Endothelial cell of umbilical vein (primary cell): ENCODE measurements at regions not wholly inside any gene's neighbourhood (a gene's known extent, or its start where the extent isn't known, plus 50 kb on each side); places are given as distances from the start of the nearest gene placed in this dataset.

Experiments used
- BruUV-seq: library from RNA; stranded (reverse); fragments of 400-500 nt; replicated peaks from 2 replicates; lab custom pipeline; 2021; lab: Mats Ljungman, UMichigan
- CTCF ChIA-PET: fragments of 300-600, 350-600 bp; sonication (Branson Sonifier 250); formaldehyde crosslinking; loops from one replicate; lab custom pipeline; 2021; ENCODE audit warnings: antibody characterized with exemption, inconsistent platforms; lab: Charles Lee
- POLR2A ChIA-PET: fragments of 300-600, 350-600 bp; sonication (Branson Sonifier 250); formaldehyde crosslinking; loops from one replicate; lab custom pipeline; 2021; ENCODE audit warnings: antibody characterized with exemption, inconsistent platforms; lab: Charles Lee
- DNase-seq: peaks from one replicate; pipeline ENCODE4 v3.0.0-alpha.2; 2011; ENCODE audit warnings: low read depth, low spot score
- FAIRE-seq: peaks from 2 replicates; lab custom pipeline; 2011; peaks lifted over from hg19 to GRCh38; lab: Jason Lieb, UNC
- H2AFZ ChIP-seq: 2 replicates; pipeline ENCODE4 v1.6.0; 2012; ENCODE audit warnings: low read depth, low read length, control low read depth, inconsistent platforms
- H3K27ac ChIP-seq: 2 replicates; pipeline ENCODE4 v1.5.1; 2011; ENCODE audit warnings: low read depth, mild to moderate bottlenecking, control low read depth, low read length, moderate library complexity; ENCODE audit not compliant: insufficient read depth
- H3K27me3 ChIP-seq, 2 experiments: 2 replicates each; pipeline versions ENCODE4 v1.6.0 to v1.6.1; 2011; ENCODE audit warnings: low read length in 2 of 2, mixed read lengths in 1 of 2; ENCODE audit not compliant: control insufficient read depth in 2 of 2, insufficient read depth in 2 of 2
- H3K36me3 ChIP-seq, 2 experiments: 2 replicates in 1 of 2; 3 replicates in 1 of 2; pipeline ENCODE4 v1.5.1; 2011; ENCODE audit warnings: low read length in 2 of 2, mild to moderate bottlenecking in 1 of 2, moderate library complexity in 1 of 2; ENCODE audit not compliant: control insufficient read depth in 2 of 2, insufficient read depth in 2 of 2; ENCODE audit errors: extremely low read depth in 1 of 2
- H3K4me1 ChIP-seq: 3 replicates; pipeline ENCODE4 v1.5.1; 2011; ENCODE audit warnings: mild to moderate bottlenecking, low read length; ENCODE audit not compliant: control insufficient read depth, insufficient read depth; ENCODE audit errors: extremely low read depth
- H3K4me2 ChIP-seq: 2 replicates; pipeline ENCODE4 v1.6.1; 2011; ENCODE audit warnings: low read length, control low read depth, mixed read lengths; ENCODE audit not compliant: insufficient read depth
- H3K4me3 ChIP-seq, 3 experiments: fragments of 200-600 bp in 1 of 3; sonication (generic), shearing (Covaris generic) in 1 of 3; replicated peaks in 1 of 3; 2 replicates each; pipeline ENCODE4 v1.5.1; 2011 to 2016; ENCODE audit warnings: control low read depth in 3 of 3, low read length in 3 of 3, mild to moderate bottlenecking in 2 of 3, inconsistent platforms in 1 of 3, low read depth in 1 of 3, moderate library complexity in 1 of 3; ENCODE audit not compliant: insufficient read depth in 1 of 3
- H3K79me2 ChIP-seq: 2 replicates; pipeline ENCODE4 v1.6.0; 2012; ENCODE audit warnings: low read length, inconsistent platforms; ENCODE audit not compliant: control insufficient read depth, insufficient read depth
- H3K9ac ChIP-seq: replicated peaks from 2 replicates; pipeline ENCODE3; 2011; ENCODE audit warnings: low read length, control low read depth; ENCODE audit not compliant: insufficient read depth; ENCODE audit errors: extremely low read depth
- H3K9me1 ChIP-seq: replicated peaks from 3 replicates; pipeline ENCODE4 v1.6.0; 2011; ENCODE audit warnings: mild to moderate bottlenecking, low read length; ENCODE audit not compliant: control insufficient read depth, insufficient read depth; ENCODE audit errors: extremely low read depth
- H3K9me3 ChIP-seq: replicated peaks from 2 replicates; pipeline ENCODE4 v1.5.1; 2012; ENCODE audit warnings: low read length, inconsistent platforms; ENCODE audit not compliant: control insufficient read depth, insufficient read depth
- H4K20me1 ChIP-seq: replicated peaks from 2 replicates; pipeline ENCODE3; 2011; ENCODE audit warnings: mild to moderate bottlenecking, low read length; ENCODE audit not compliant: control insufficient read depth, insufficient read depth; ENCODE audit errors: extremely low read depth
- EZH2 ChIP-seq: IDR thresholded peaks from 2 replicates; pipeline ENCODE4 v1.6.1; 2012; ENCODE audit warnings: borderline replicate concordance, low read depth, mild to moderate bottlenecking, moderate library complexity, low read length, inconsistent platforms; ENCODE audit not compliant: severe bottlenecking
- FOS ChIP-seq: IDR thresholded peaks from 2 replicates; pipeline ENCODE4 v1.6.1; 2011; ENCODE audit warnings: mild to moderate bottlenecking, low read length, moderate library complexity, borderline replicate concordance; ENCODE audit not compliant: insufficient read depth
- GATA2 ChIP-seq: IDR thresholded peaks from 2 replicates; pipeline ENCODE4 v1.7.0; 2011; ENCODE audit warnings: low read depth, mild to moderate bottlenecking, moderate library complexity, mixed read lengths, low read length; ENCODE audit not compliant: insufficient read length, insufficient read depth
- JUN ChIP-seq: IDR thresholded peaks from 2 replicates; pipeline ENCODE4 v1.6.1; 2011; ENCODE audit warnings: borderline replicate concordance, low read depth; ENCODE audit not compliant: insufficient read length, insufficient read depth
- MYC ChIP-seq: IDR thresholded peaks from one replicate; pipeline ENCODE4 v1.6.1; 2011; ENCODE audit warnings: mild to moderate bottlenecking, low read depth, low read length
- POLR2A ChIP-seq: IDR thresholded peaks from 2 replicates; pipeline ENCODE4 v1.6.1; 2012; ENCODE audit warnings: low read depth, mild to moderate bottlenecking, control low read depth, low read length
- POLR2AphosphoS5 ChIP-seq: IDR thresholded peaks from 2 replicates; pipeline ENCODE4 v1.6.1; 2012; ENCODE audit warnings: low read depth, mild to moderate bottlenecking, control low read depth, low read length, moderate library complexity; ENCODE audit not compliant: insufficient read depth
- dilution Hi-C: fragments of 300-500 bp; cut with MboI; formaldehyde crosslinking; loops from one replicate; pipeline ENCODE4 v1.15.0; 2019; ENCODE audit warnings: low sequenced_read_pairs; ENCODE audit not compliant: extremely low pct_ligation_motif_present
- intact Hi-C: fragments of 100-400 bp; cut with micrococcal nuclease; formaldehyde crosslinking; loops from one replicate; pipeline ENCODE4 v1.10.0; 2022
- TF ChIP-seq, protein P1 (sequence below), 2 donors: IDR thresholded peaks; 1 replicate in 1 of 2; 2 replicates in 1 of 2; pipeline ENCODE4 v1.5.1; 2011; ENCODE audit warnings: low read length in 2 of 2, mild to moderate bottlenecking in 2 of 2, moderate library complexity in 2 of 2, control low read depth in 1 of 2, inconsistent platforms in 1 of 2, low read depth in 1 of 2; ENCODE audit not compliant: insufficient read depth in 1 of 2; ENCODE audit errors: extremely low read depth in 1 of 2
- TF ChIP-seq, protein P2 (sequence below): IDR thresholded peaks from 2 replicates; pipeline ENCODE4 v1.6.1; 2011; ENCODE audit not compliant: insufficient read depth, insufficient read length

GRCh38 chr16:56072096-56072495 lies 119.2 kb upstream of the GNAO1 start:
- no peaks in the 10 kb centered on the region for H3K4me1 ChIP-seq
- POLR2A ChIA-PET: no interaction called here
- no peak overlapping the region for H3K4me3 ChIP-seq
- DNase-seq: no peak
- no peaks in the 10 kb centered on the region for H3K36me3 ChIP-seq
- no peaks in the 10 kb centered on the region for H3K9me1 ChIP-seq
- H3K9me3 ChIP-seq: no peaks in the 10 kb centered on the region
- no peaks in the 10 kb centered on the region for H3K79me2 ChIP-seq
- no peak overlapping the region for H2AFZ ChIP-seq
- intact Hi-C loops (no loop called here), dilution Hi-C loops (no loop called here)
- no peak overlapping the region for H3K4me2 ChIP-seq
- no peak for TF ChIP-seq FOS
- TF ChIP-seq POLR2A: no peak
- no peak for TF ChIP-seq MYC
- TF ChIP-seq, protein P1, sequence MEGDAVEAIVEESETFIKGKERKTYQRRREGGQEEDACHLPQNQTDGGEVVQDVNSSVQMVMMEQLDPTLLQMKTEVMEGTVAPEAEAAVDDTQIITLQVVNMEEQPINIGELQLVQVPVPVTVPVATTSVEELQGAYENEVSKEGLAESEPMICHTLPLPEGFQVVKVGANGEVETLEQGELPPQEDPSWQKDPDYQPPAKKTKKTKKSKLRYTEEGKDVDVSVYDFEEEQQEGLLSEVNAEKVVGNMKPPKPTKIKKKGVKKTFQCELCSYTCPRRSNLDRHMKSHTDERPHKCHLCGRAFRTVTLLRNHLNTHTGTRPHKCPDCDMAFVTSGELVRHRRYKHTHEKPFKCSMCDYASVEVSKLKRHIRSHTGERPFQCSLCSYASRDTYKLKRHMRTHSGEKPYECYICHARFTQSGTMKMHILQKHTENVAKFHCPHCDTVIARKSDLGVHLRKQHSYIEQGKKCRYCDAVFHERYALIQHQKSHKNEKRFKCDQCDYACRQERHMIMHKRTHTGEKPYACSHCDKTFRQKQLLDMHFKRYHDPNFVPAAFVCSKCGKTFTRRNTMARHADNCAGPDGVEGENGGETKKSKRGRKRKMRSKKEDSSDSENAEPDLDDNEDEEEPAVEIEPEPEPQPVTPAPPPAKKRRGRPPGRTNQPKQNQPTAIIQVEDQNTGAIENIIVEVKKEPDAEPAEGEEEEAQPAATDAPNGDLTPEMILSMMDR (IDR thresholded peaks at IDR 0.05; ENCODE audit: extremely low read depth in 1 of 2, insufficient read depth in 1 of 2, low read depth in 1 of 2, low read length in 2 of 2): no peak
- no peak for TF ChIP-seq JUN
- no peak for TF ChIP-seq POLR2AphosphoS5
- no peak for TF ChIP-seq GATA2
- TF ChIP-seq EZH2: no peak
- TF ChIP-seq, protein P2, sequence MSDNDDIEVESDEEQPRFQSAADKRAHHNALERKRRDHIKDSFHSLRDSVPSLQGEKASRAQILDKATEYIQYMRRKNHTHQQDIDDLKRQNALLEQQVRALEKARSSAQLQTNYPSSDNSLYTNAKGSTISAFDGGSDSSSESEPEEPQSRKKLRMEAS: no peak
- no peak overlapping the region for H3K27ac ChIP-seq
- no peaks in the 10 kb centered on the region for H3K27me3 ChIP-seq
- no peak overlapping the region for H3K9ac ChIP-seq
- BruUV-seq: no TSS peak
- CTCF ChIA-PET: no interaction called here
- no peaks in the 10 kb centered on the region for H4K20me1 ChIP-seq
- FAIRE-seq: no peak
